ENCODE measurements at regions not wholly inside any gene's neighbourhood (a gene's known extent, or its start where the extent isn't known, plus 50 kb on each side); places are given as distances from the start of the nearest gene placed in this dataset.
A peak's percentile ranks its signal among the peaks of the same experiment; 100 is the strongest.

DNA sequence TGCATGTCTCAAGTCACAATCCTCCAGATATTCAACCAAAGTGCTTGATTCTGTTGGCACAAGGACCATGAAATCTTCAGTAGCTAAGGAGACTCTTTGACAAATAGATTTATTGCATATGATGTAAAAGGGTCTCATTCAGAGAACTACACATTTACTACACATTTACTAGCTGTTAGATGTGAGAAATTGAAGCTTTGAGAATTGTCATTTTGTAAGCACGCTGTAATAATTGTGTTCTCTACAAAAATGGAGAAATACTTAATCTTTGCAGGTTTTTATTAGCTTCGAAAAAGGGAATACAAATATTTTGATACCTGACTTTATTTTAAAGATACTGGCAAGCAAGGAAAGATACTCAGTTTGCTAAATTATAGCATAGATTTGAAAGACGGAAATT, 70.2 kb upstream of the CHD2 start:
- no peak overlapping the region for H3K4me3 Mint-ChIP-seq

DNA sequence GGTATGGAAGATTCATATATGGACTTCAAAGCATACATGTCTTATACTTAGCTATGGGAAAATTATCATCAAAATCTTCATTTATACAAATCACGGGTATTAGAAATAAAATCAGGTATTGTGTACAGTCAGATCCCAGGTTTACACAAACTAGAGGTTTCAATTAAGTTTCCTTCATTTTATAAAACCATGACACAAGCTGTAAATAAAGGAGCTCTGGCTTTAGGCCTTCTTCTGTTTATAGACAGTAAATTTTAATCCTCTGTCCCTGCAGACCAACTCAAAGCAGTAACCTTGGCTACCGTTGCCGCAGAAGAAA, 68.8 kb upstream of the CHD2 start:
- intact Hi-C loops (cut with DNase I, micrococcal nuclease): loop anchor here (1.0 to 5.0 kb wide), 5 partner anchors 14 to 71 kb away; partner anchors contain the start of gene CHD2 (in 1 of the 2)
- H3K36me3 ChIP-seq (ENCODE audit: insufficient read depth, low read length): no peaks in the 10 kb centered on the region
- ChIA-PET POLR2A (interaction anchor here (1.0 to 7.9 kb wide), 24 partner anchors 9 to 90 kb away, joined by 3 to 405 read pairs (median 8); partner anchors contain the start of gene CHD2), CTCF (interaction anchor here (1.0 to 4.2 kb wide), 17 partner anchors 9 to 199 kb away, joined by 3 to 80 read pairs (median 7); partner anchors contain the start of gene CHD2)
- DNase-seq (no peak), ATAC-seq (ENCODE audit: poor library complexity) (no peak)
- peaks cover 46% of the 10 kb centered on the region for H3K4me1 ChIP-seq (ENCODE audit: insufficient read depth, low read length)
- no peaks in the 10 kb centered on the region for H3K9me3 Mint-ChIP-seq
- H3K27ac Mint-ChIP-seq: peak overlapping the region; percentile 98
- no peaks in the 10 kb centered on the region for H3K27me3 Mint-ChIP-seq
- H3K27ac ChIP-seq (ENCODE audit: low read depth in 1 of 2, low read length in 2 of 2): peak overlapping the region; percentile 85 to 96
- peaks cover 6% of the 10 kb centered on the region for H3K36me3 Mint-ChIP-seq (ENCODE audit: low read depth)
- H3K4me3 Mint-ChIP-seq: peak overlapping the region; percentile 73
- peaks cover 57% of the 10 kb centered on the region for H3K4me1 Mint-ChIP-seq (ENCODE audit: low read depth)
- peak overlapping the region; percentile 33 for H3K4me3 ChIP-seq (ENCODE audit: low read length)
- H3K9me3 ChIP-seq (ENCODE audit: control insufficient read depth in 1 of 2, insufficient read depth in 1 of 2, low read length in 2 of 2): no peaks in the 10 kb centered on the region
- TF ChIP-seq, protein P1, sequence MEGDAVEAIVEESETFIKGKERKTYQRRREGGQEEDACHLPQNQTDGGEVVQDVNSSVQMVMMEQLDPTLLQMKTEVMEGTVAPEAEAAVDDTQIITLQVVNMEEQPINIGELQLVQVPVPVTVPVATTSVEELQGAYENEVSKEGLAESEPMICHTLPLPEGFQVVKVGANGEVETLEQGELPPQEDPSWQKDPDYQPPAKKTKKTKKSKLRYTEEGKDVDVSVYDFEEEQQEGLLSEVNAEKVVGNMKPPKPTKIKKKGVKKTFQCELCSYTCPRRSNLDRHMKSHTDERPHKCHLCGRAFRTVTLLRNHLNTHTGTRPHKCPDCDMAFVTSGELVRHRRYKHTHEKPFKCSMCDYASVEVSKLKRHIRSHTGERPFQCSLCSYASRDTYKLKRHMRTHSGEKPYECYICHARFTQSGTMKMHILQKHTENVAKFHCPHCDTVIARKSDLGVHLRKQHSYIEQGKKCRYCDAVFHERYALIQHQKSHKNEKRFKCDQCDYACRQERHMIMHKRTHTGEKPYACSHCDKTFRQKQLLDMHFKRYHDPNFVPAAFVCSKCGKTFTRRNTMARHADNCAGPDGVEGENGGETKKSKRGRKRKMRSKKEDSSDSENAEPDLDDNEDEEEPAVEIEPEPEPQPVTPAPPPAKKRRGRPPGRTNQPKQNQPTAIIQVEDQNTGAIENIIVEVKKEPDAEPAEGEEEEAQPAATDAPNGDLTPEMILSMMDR (IDR thresholded peaks at IDR 0.05): no peak
- H3K27me3 ChIP-seq (ENCODE audit: control insufficient read depth in 1 of 2, insufficient read depth in 2 of 2, low read length in 2 of 2): no peaks in the 10 kb centered on the region

More for the DNA sequence above, 70.2 kb upstream of the CHD2 start:
- ATAC-seq (ENCODE audit: poor library complexity) (no peak), DNase-seq (no peak)
- Histone ChIP-seq H3K27ac (ENCODE audit: low read depth in 1 of 2, low read length in 2 of 2) (no peak overlapping the region), H3K4me3 (ENCODE audit: low read length) (no peak overlapping the region), H3K4me1 (ENCODE audit: insufficient read depth, low read length) (peaks cover 46% of the 10 kb centered on the region), H3K27me3 (ENCODE audit: control insufficient read depth in 1 of 2, insufficient read depth in 2 of 2, low read length in 2 of 2) (no peaks in the 10 kb centered on the region), H3K36me3 (ENCODE audit: insufficient read depth, low read length) (no peaks in the 10 kb centered on the region), H3K9me3 (ENCODE audit: control insufficient read depth in 1 of 2, insufficient read depth in 1 of 2, low read length in 2 of 2) (no peaks in the 10 kb centered on the region)
- intact Hi-C loops (cut with DNase I, micrococcal nuclease): loop anchor here (2.0 to 5.0 kb wide), 3 partner anchors 15 to 72 kb away; partner anchors contain the start of gene CHD2 (in 1 of the 2)
- H3K4me1 Mint-ChIP-seq (ENCODE audit: low read depth): peaks cover 57% of the 10 kb centered on the region
- no peaks in the 10 kb centered on the region for H3K27me3 Mint-ChIP-seq
- H3K9me3 Mint-ChIP-seq: no peaks in the 10 kb centered on the region
- ChIA-PET POLR2A (interaction anchor here (0.8 to 7.9 kb wide), 8 partner anchors 10 to 75 kb away, joined by 3 to 405 read pairs (median 82); partner anchors contain the start of gene CHD2), CTCF (interaction anchor here (0.8 to 4.2 kb wide), 4 partner anchors 9 to 20 kb away, joined by 3 to 80 read pairs (median 6); no protein-coding TSS in a partner anchor)
- TF ChIP-seq, protein P1 (IDR thresholded peaks at IDR 0.05): no peak
- peaks cover 6% of the 10 kb centered on the region for H3K36me3 Mint-ChIP-seq (ENCODE audit: low read depth)
- H3K27ac Mint-ChIP-seq: peak overlapping the region; percentile 98

DNA sequence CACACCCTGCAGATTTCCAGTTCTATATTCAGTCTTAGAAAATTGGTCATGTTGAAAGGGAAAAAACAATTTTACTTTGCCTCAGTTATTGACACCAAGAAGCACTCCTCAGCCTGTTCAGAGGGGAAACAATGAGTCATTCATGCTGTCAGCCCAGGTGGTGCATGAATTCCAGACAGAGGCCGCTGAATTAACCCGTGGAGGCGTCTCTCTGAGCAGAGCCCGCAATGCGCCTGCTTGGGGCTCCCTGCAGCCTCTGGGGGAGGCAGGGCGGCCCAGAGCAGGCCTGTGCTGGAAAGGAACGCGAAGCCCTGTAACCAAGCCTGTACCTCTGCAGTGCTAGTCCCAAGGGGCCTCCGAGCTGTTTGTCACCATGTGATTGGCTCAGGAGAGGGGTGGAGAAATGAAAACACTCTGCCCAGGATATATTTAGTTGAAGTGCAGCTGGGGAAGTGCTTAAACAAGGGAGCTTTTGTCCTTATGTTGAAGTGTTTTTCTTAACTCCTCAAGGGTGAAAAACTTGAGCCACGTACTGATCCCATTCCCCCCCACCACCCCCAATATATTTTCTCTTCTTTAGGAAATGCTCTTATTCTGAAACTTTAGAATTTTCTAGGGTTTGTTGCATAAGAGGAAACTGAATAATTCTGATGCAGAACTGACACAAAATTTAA, 68.3 kb upstream of the CHD2 start:
- TF ChIP-seq, protein P1 (IDR thresholded peaks at IDR 0.05): no peak
- no peaks in the 10 kb centered on the region for H3K36me3 ChIP-seq (ENCODE audit: insufficient read depth, low read length)
- H3K27ac ChIP-seq (ENCODE audit: low read depth in 1 of 2, low read length in 2 of 2): peak overlapping the region; percentile 85 to 96
- DNase-seq: peak; percentile 73 to 95 (median 89)
- no peaks in the 10 kb centered on the region for H3K9me3 Mint-ChIP-seq
- intact Hi-C loops (cut with DNase I, micrococcal nuclease): loop anchor here (1.0 to 5.0 kb wide), 8 partner anchors 11 to 71 kb away; partner anchors contain the start of gene CHD2 (in 1 of the 2)
- peaks cover 46% of the 10 kb centered on the region for H3K4me1 ChIP-seq (ENCODE audit: insufficient read depth, low read length)
- H3K4me3 Mint-ChIP-seq: peak overlapping the region; percentile 73
- ChIA-PET CTCF (interaction anchor here (0.7 to 4.2 kb wide), 17 partner anchors 9 to 199 kb away, joined by 3 to 80 read pairs (median 6); partner anchors contain the start of gene CHD2), POLR2A (interaction anchor here (1.0 to 7.9 kb wide), 27 partner anchors 8 to 89 kb away, joined by 3 to 405 read pairs (median 8); partner anchors contain the start of gene CHD2)
- no peaks in the 10 kb centered on the region for H3K27me3 ChIP-seq (ENCODE audit: control insufficient read depth in 1 of 2, insufficient read depth in 2 of 2, low read length in 2 of 2)
- peaks cover 57% of the 10 kb centered on the region for H3K4me1 Mint-ChIP-seq (ENCODE audit: low read depth)
- ATAC-seq (ENCODE audit: poor library complexity): peak; percentile 91
- peaks cover 6% of the 10 kb centered on the region for H3K36me3 Mint-ChIP-seq (ENCODE audit: low read depth)
- H3K4me3 ChIP-seq (ENCODE audit: low read length): peak overlapping the region; percentile 33
- H3K27me3 Mint-ChIP-seq: no peaks in the 10 kb centered on the region
- peak overlapping the region; percentile 98 for H3K27ac Mint-ChIP-seq
- H3K9me3 ChIP-seq (ENCODE audit: control insufficient read depth in 1 of 2, insufficient read depth in 1 of 2, low read length in 2 of 2): no peaks in the 10 kb centered on the region
